Progenitor cell of endocrine pancreas (in vitro differentiated cells): ENCODE measurements at regions not wholly inside any gene's neighbourhood (a gene's known extent, or its start where the extent isn't known, plus 50 kb on each side); places are given as distances from the start of the nearest gene placed in this dataset.
"Not testable (repeated sequence)": the region's sequence is repeated elsewhere in the genome, so short reads cannot be mapped to it uniquely, and the experiment has no call there.

Experiments
- DNase-seq: peaks from one replicate; pipeline ENCODE4 v3.0.0; 2021; ENCODE audit warnings: low spot score; ENCODE audit not compliant: unreplicated experiment
- H3K27ac Mint-ChIP-seq: 2 replicates; pipeline ENCODE4 v1.8.0; 2021; ENCODE audit warnings: mild to moderate bottlenecking, moderate library complexity, mixed read lengths
- H3K27me3 Mint-ChIP-seq: 2 replicates; pipeline ENCODE4 v1.8.0; 2021; ENCODE audit warnings: mixed read lengths
- H3K36me3 Mint-ChIP-seq: 2 replicates; pipeline ENCODE4 v1.8.0; 2022; ENCODE audit warnings: mixed read lengths; ENCODE audit not compliant: insufficient read depth
- H3K4me1 Mint-ChIP-seq: 2 replicates; pipeline ENCODE4 v1.8.0; 2021; ENCODE audit warnings: low read depth, mixed read lengths
- H3K4me3 Mint-ChIP-seq: 2 replicates; pipeline ENCODE4 v1.8.0; 2021; ENCODE audit warnings: low read depth, mild to moderate bottlenecking, moderate library complexity, mixed read lengths
- H3K9me3 Mint-ChIP-seq: 2 replicates; pipeline ENCODE4 v1.8.0; 2021; ENCODE audit warnings: low read depth, mixed read lengths

- H3K27ac Mint-ChIP-seq, H3K36me3 Mint-ChIP-seq, H3K9me3 Mint-ChIP-seq, H3K4me3 Mint-ChIP-seq, H3K4me1 Mint-ChIP-seq, H3K27me3 Mint-ChIP-seq, DNase-seq: not testable (repeated sequence)
Measured at GRCh38 chr16:18263046-18263445, 73.5 kb downstream of the NPIPA8 start.

GRCh38 chr16:18261848-18262247, 74.7 kb downstream of the NPIPA8 start:
- H3K9me3 Mint-ChIP-seq, H3K4me3 Mint-ChIP-seq, DNase-seq, H3K4me1 Mint-ChIP-seq, H3K27ac Mint-ChIP-seq, H3K36me3 Mint-ChIP-seq, H3K27me3 Mint-ChIP-seq: not testable (repeated sequence)

- not testable (repeated sequence) for H3K27ac Mint-ChIP-seq, DNase-seq, H3K4me3 Mint-ChIP-seq, H3K27me3 Mint-ChIP-seq, H3K9me3 Mint-ChIP-seq, H3K36me3 Mint-ChIP-seq, H3K4me1 Mint-ChIP-seq
Measured at GRCh38 chr16:18259496-18260176, 76.9 kb downstream of the NPIPA8 start.

GRCh38 chr16:18252943-18253342, 83.6 kb downstream of the NPIPA8 start:
- H3K27ac Mint-ChIP-seq, H3K36me3 Mint-ChIP-seq, H3K4me3 Mint-ChIP-seq, H3K4me1 Mint-ChIP-seq, H3K9me3 Mint-ChIP-seq, H3K27me3 Mint-ChIP-seq, DNase-seq: not testable (repeated sequence)

- H3K4me3 Mint-ChIP-seq = not testable (repeated sequence)
Measured at GRCh38 chr16:18230505-18230904, 106.0 kb downstream of the NPIPA8 start.

GRCh38 chr16:18222054-18223009, 114.2 kb downstream of the NPIPA8 start:
- H3K27me3 Mint-ChIP-seq, H3K4me3 Mint-ChIP-seq, H3K4me1 Mint-ChIP-seq, DNase-seq, H3K36me3 Mint-ChIP-seq, H3K9me3 Mint-ChIP-seq, H3K27ac Mint-ChIP-seq: not testable (repeated sequence)

More at GRCh38 chr16:18230505-18230904, 106.0 kb downstream of the NPIPA8 start:
- H3K27me3 Mint-ChIP-seq, DNase-seq, H3K9me3 Mint-ChIP-seq, H3K27ac Mint-ChIP-seq, H3K4me1 Mint-ChIP-seq, H3K36me3 Mint-ChIP-seq: not testable (repeated sequence)

GRCh38 chr16:18217741-18218140, 118.8 kb downstream of the NPIPA8 start:
- not testable (repeated sequence) for H3K36me3 Mint-ChIP-seq, H3K4me1 Mint-ChIP-seq, H3K27ac Mint-ChIP-seq, H3K27me3 Mint-ChIP-seq, H3K4me3 Mint-ChIP-seq, DNase-seq, H3K9me3 Mint-ChIP-seq

- not testable (repeated sequence) for DNase-seq, H3K4me1 Mint-ChIP-seq, H3K4me3 Mint-ChIP-seq, H3K27ac Mint-ChIP-seq, H3K27me3 Mint-ChIP-seq, H3K9me3 Mint-ChIP-seq, H3K36me3 Mint-ChIP-seq
Measured at GRCh38 chr16:18216814-18217213, 119.7 kb downstream of the NPIPA8 start.

- not testable (repeated sequence) for H3K4me3 Mint-ChIP-seq, DNase-seq, H3K4me1 Mint-ChIP-seq, H3K9me3 Mint-ChIP-seq, H3K36me3 Mint-ChIP-seq, H3K27ac Mint-ChIP-seq, H3K27me3 Mint-ChIP-seq
Measured at GRCh38 chr16:18213810-18214209, 122.7 kb downstream of the NPIPA8 start.

GRCh38 chr16:18211505-18211904, 125.0 kb downstream of the NPIPA8 start:
- H3K4me3 Mint-ChIP-seq, H3K36me3 Mint-ChIP-seq, DNase-seq, H3K4me1 Mint-ChIP-seq, H3K9me3 Mint-ChIP-seq, H3K27ac Mint-ChIP-seq, H3K27me3 Mint-ChIP-seq: not testable (repeated sequence)

GRCh38 chr16:18204786-18205185, 131.8 kb downstream of the NPIPA8 start:
- H3K4me3 Mint-ChIP-seq, H3K27ac Mint-ChIP-seq, H3K4me1 Mint-ChIP-seq, DNase-seq, H3K9me3 Mint-ChIP-seq, H3K27me3 Mint-ChIP-seq, H3K36me3 Mint-ChIP-seq: not testable (repeated sequence)

- H3K27ac Mint-ChIP-seq, H3K36me3 Mint-ChIP-seq, DNase-seq, H3K4me1 Mint-ChIP-seq, H3K27me3 Mint-ChIP-seq, H3K9me3 Mint-ChIP-seq, H3K4me3 Mint-ChIP-seq: not testable (repeated sequence)
Measured at GRCh38 chr16:18204309-18204708, 132.2 kb downstream of the NPIPA8 start.

GRCh38 chr16:18201511-18201910, 135.0 kb downstream of the NPIPA8 start:
- not testable (repeated sequence) for H3K9me3 Mint-ChIP-seq, H3K4me3 Mint-ChIP-seq, H3K4me1 Mint-ChIP-seq, DNase-seq, H3K27ac Mint-ChIP-seq, H3K27me3 Mint-ChIP-seq, H3K36me3 Mint-ChIP-seq
